Mucosa of stomach (tissue), 1 donor: ENCODE measurements at regions not wholly inside any gene's neighbourhood (a gene's known extent, or its start where the extent isn't known, plus 50 kb on each side); places are given as distances from the start of the nearest gene placed in this dataset.

Experiments used
- H3K27me3 ChIP-seq: one replicate; pipeline ENCODE4 v1.7.0; 2013; ENCODE audit warnings: mild to moderate bottlenecking, low read length; ENCODE audit not compliant: control insufficient read depth, insufficient read depth
- H3K36me3 ChIP-seq: one replicate; pipeline ENCODE4 v1.7.0; 2013; ENCODE audit warnings: low read length; ENCODE audit not compliant: control insufficient read depth, insufficient read depth
- H3K4me1 ChIP-seq: one replicate; pipeline ENCODE4 v1.7.0; 2013; ENCODE audit warnings: mild to moderate bottlenecking, low read length; ENCODE audit not compliant: control insufficient read depth, insufficient read depth
- H3K4me3 ChIP-seq: one replicate; pipeline ENCODE4 v1.7.0; 2013; ENCODE audit warnings: low read length
- H3K9ac ChIP-seq: one replicate; pipeline ENCODE4 v1.7.0; 2013; ENCODE audit warnings: mild to moderate bottlenecking, low read length, moderate library complexity
- H3K9me3 ChIP-seq: one replicate; pipeline ENCODE4 v1.7.0; 2013; ENCODE audit warnings: mild to moderate bottlenecking, low read length, moderate library complexity; ENCODE audit not compliant: control insufficient read depth
- donor health status: Pancreatic carcinoma.

DNA sequence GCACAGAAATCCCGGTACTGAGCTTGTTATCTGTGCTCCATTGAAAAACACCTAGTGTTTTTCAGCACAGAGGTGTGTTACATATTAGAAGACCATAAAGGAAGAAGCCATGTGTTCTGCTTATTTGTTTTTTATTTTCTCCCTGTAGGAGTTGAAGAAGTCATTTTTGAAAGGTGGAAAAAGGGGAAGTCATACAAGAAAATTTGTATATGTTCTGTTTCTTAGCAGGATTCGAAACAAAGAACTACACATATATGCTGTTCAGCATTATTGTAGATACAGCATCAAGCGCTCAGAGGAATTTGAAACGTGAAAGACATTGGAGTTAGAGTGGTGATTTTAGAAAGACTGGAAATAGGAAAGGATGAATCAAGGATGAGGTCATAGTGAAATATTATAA lies 345.3 kb upstream of the ADGRL2 start:
- H3K36me3 ChIP-seq, result no peaks in the 10 kb centered on the region
- no peak overlapping the region for H3K4me3 ChIP-seq

DNA sequence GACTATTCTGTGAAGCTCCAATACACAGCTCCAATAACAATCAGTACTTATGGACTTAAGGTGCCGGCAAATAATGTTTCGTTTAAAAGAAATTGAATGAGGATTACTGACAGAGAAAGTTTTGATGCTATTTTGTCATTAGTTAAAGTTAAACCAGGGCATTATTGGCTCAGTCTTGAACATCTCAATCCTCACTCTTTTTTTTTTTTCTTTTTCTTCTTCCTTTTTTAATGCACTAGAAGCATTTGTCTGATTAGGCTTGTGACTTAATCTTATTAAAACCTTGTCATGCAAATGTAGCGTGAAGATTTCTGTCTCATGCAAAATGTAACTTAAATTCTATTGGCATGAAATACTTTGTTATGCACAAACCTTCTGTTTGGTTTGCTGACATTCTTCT lies 346.8 kb upstream of the ADGRL2 start:
- no peak overlapping the region for H3K4me3 ChIP-seq
- H3K9me3 ChIP-seq, result no peaks in the 10 kb centered on the region
- no peaks in the 10 kb centered on the region for H3K36me3 ChIP-seq
- no peak overlapping the region for H3K9ac ChIP-seq
- peaks cover 14% of the 10 kb centered on the region for H3K4me1 ChIP-seq
- H3K27me3 ChIP-seq, result no peaks in the 10 kb centered on the region

More for the DNA sequence above, 345.3 kb upstream of the ADGRL2 start:
- Histone ChIP-seq H3K9me3 (no peaks in the 10 kb centered on the region), H3K27me3 (no peaks in the 10 kb centered on the region), H3K9ac (no peak overlapping the region), H3K4me1 (peaks cover 14% of the 10 kb centered on the region)

DNA sequence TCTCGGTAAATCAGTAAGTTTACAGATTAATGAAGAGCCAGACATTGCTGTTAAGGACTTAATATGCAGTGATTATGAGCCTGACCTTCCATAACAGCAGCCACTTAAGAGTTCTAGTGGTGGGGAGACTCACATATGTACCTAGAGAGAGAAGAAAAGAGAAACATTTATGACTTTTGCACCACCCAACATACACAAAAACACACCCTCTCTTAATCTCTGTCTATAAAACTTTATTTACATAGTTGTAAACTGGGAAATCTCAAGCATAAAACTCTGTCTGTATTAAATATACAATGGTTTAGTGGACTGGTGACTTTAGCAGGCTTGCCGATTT lies 347.4 kb upstream of the ADGRL2 start:
- no peak overlapping the region for H3K9ac ChIP-seq
- H3K4me3 ChIP-seq, result peak overlapping the region; percentile 18

DNA sequence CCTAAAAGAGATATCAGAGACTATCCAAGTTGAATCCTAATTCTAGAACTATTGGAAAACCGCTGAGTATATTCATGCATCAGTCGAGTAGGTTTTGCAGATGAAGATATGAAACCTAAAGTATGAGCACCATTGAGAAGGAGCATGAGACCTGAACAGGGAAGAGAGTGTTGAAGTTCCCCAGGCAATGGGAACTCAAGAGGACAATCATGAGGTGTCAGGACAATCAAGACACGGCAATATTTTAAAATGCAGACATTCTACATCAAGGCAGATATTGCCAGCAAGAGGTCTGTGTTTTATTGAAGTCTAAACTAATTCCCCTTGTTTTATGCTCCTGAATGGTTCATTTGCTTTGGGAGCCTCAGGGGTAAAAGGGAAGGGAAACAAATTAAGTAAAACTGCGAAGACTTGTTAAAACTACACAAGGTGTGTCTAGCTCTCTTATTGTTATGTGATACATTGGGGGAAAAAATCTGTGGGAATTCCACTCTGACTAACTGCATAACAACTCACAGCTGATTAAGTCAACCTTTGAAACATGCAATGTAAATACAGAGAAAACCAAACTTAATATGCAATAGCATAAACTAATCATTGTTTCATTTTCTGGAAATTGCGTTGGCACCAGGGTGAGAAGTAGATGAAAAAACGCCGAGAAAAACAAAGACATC lies 347.9 kb upstream of the ADGRL2 start:
- H3K27me3 ChIP-seq, result no peaks in the 10 kb centered on the region
- no peak overlapping the region for H3K9ac ChIP-seq
- H3K9me3 ChIP-seq, result no peaks in the 10 kb centered on the region
- H3K4me3 ChIP-seq, result peak overlapping the region; percentile 18
- peaks cover 14% of the 10 kb centered on the region for H3K4me1 ChIP-seq
- no peaks in the 10 kb centered on the region for H3K36me3 ChIP-seq

More for the DNA sequence above, 347.4 kb upstream of the ADGRL2 start:
- Histone ChIP-seq H3K36me3 (no peaks in the 10 kb centered on the region), H3K9me3 (no peaks in the 10 kb centered on the region), H3K27me3 (no peaks in the 10 kb centered on the region), H3K4me1 (peaks cover 14% of the 10 kb centered on the region)

DNA sequence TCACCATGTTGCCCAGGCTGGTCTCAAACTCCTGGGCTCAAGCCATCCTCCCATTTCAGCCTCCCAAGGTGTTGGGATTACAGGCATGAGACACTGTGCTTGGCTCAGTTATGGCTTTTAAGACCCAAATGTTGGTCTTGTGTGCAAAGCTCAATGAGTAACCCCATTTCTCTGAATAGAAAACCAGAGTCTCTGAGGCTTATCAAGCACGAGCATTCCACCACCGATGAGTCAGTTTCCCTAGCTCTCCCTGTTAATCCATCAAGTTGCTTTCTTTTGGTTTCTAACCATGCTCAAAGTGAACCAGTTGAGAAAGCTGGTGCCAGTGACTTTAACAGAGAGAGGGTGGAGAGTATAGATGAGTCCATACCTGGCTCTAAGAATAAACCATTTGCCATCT lies 350.9 kb upstream of the ADGRL2 start:
- Histone ChIP-seq H3K9me3 (no peaks in the 10 kb centered on the region), H3K27me3 (no peaks in the 10 kb centered on the region), H3K4me3 (no peak overlapping the region), H3K36me3 (no peaks in the 10 kb centered on the region), H3K9ac (no peak overlapping the region), H3K4me1 (peaks cover 14% of the 10 kb centered on the region)

DNA sequence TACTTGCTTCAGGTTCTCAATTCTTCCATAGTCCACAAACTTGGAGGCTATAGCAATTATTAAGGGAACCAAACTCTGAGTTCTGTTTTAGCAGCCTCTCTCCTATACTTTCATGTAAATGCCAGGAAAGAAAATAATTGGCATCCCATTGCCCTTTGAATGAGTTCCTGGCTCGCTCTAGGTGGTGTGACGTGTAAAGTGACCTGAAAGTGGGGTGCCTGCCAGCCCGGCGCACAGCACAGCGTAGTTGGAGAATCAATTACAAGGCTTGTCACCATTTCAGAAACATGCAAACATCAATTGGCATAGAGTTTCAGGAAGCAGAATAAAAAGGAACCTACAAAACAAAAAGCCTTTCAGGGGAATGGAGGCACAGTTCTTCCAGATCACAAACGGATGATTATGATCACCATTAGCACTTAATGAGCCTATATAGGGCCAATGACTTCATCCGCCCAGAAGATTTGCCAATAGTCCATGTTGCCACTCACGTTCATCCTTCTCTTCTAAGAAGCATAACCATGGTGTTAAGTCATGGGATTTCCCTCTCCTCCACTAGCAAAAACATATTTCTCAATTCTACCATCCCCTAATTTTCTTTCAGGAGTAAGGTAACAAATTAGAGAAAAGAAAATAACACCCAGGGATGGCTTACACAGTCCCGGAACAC lies 354.6 kb upstream of the ADGRL2 start:
- no peak overlapping the region for H3K4me3 ChIP-seq
- no peaks in the 10 kb centered on the region for H3K27me3 ChIP-seq
- no peak overlapping the region for H3K9ac ChIP-seq
- H3K4me1 ChIP-seq, result no peaks in the 10 kb centered on the region
- no peaks in the 10 kb centered on the region for H3K36me3 ChIP-seq
- no peaks in the 10 kb centered on the region for H3K9me3 ChIP-seq

DNA sequence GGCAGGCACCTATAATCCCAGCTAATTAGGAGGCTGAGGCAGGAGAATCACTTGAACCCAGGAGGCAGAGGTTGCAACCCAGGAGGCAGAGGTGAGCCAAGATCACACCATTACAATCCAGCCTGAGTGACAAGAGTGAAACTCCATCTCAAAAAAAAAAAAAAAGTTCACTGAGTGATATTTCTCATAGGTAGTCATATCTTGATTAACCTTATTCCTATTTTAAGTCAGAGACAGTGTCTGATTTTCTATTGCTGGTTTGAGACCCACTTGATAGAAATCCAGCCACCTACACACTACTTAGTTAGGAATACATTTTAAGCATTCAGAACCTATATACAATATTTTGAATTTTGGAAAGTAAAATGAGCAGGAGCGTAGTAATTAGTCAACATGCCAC lies 357.4 kb upstream of the ADGRL2 start:
- Histone ChIP-seq H3K4me1 (no peaks in the 10 kb centered on the region), H3K4me3 (no peak overlapping the region), H3K9ac (no peak overlapping the region), H3K27me3 (no peaks in the 10 kb centered on the region), H3K9me3 (no peaks in the 10 kb centered on the region), H3K36me3 (no peaks in the 10 kb centered on the region)

DNA sequence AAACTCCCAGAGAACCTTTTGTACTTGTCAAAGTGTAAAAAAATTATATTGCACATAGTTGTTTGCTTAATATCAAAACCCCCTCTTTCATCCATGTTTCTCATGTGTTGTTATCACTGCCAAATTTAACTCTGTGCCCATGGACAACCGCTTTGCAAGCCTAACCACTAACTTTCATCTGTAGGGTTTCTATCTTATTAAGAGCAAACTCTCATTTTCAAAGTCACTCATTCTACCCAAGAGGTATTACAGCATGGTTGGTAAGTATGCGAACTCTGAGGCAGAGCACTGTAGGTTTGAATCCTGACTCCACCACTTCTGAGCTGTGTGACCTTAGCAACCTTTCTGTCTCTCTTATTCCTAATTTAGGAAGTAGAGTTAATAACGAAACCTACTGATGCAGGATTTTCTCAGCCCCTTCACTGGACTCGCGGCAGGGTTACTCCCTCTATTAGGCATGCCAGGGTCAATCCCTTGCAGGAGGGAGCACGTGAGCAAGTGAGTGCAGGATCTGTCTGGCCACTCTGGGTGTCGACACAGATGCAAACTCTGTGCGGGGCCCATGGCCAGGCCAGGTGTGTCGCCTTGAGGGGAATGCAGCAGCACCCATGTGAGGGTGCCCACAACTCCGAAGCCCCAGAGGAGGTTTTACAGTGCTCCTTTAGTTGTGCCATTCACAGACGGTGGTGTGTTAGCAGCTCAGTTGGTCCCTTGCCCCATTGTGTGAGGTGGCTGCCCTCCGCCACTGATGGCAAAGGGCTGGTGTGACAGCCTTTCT lies 361.5 kb upstream of the ADGRL2 start:
- Histone ChIP-seq H3K9ac (no peak overlapping the region), H3K9me3 (no peaks in the 10 kb centered on the region), H3K4me1 (no peaks in the 10 kb centered on the region), H3K27me3 (no peaks in the 10 kb centered on the region), H3K4me3 (no peak overlapping the region), H3K36me3 (no peaks in the 10 kb centered on the region)

DNA sequence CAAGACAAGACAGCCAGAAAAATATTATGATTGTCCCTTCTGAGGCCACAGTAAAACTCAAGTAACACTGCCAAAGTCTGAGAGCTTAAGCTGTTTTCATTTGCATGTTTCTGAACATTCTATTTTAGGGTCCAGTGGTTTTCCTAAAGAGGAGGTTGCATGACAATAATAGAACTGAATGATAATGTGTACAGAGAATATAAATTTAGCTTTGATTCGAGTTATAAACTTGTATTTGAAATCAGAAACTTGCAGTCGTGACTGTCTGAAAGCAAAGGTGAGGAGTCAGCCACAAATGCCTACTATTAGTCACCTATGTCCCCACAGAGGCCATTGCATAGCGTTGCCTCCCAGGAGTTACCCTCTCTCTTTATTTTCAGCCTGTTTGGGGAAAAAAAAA lies 363.1 kb upstream of the ADGRL2 start:
- Histone ChIP-seq H3K27me3 (no peaks in the 10 kb centered on the region), H3K9ac (no peak overlapping the region), H3K9me3 (no peaks in the 10 kb centered on the region), H3K4me3 (no peak overlapping the region), H3K4me1 (no peaks in the 10 kb centered on the region), H3K36me3 (no peaks in the 10 kb centered on the region)

DNA sequence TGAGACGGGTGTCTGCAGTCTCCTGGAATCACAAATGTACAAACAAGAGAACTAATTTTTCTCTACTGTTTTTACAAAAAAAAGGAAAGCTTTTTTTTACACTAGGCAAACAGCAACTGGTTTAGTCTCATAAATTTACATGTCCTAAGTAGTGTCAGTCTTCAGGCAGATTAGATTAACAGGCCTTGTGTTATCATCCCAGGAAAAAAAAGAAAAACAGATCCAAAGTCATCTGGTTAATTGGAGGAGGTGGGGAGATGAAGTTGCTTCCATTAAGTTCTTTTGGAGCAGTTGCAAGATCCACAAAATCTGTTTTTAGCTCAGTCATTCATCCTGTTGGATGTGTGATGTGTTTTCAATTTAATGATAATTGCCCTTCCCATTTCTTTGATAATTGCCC lies 363.5 kb upstream of the ADGRL2 start:
- Histone ChIP-seq H3K4me1 (no peaks in the 10 kb centered on the region), H3K9ac (no peak overlapping the region), H3K36me3 (no peaks in the 10 kb centered on the region), H3K4me3 (no peak overlapping the region), H3K9me3 (no peaks in the 10 kb centered on the region), H3K27me3 (no peaks in the 10 kb centered on the region)

DNA sequence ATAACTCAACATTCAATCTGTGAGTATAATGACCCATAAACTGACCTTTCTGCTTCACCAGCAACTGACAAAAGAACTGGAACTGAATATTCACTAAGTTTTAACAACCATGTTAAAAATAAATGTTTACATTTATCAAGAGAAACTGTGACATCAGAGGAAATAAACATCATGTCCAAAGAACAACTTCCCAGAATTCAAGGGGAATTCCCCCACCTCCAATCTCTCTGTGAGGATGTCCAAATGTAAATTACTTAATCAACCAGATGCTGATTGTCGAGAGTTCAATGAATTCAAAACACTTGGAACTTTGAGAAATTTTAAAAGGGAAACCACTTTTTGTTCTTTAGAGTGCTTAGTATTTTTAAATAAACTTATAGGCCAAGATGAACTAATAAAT lies 365.6 kb upstream of the ADGRL2 start:
- Histone ChIP-seq H3K4me1 (no peaks in the 10 kb centered on the region), H3K4me3 (no peak overlapping the region), H3K9me3 (no peaks in the 10 kb centered on the region), H3K27me3 (no peaks in the 10 kb centered on the region), H3K9ac (no peak overlapping the region), H3K36me3 (no peaks in the 10 kb centered on the region)

DNA sequence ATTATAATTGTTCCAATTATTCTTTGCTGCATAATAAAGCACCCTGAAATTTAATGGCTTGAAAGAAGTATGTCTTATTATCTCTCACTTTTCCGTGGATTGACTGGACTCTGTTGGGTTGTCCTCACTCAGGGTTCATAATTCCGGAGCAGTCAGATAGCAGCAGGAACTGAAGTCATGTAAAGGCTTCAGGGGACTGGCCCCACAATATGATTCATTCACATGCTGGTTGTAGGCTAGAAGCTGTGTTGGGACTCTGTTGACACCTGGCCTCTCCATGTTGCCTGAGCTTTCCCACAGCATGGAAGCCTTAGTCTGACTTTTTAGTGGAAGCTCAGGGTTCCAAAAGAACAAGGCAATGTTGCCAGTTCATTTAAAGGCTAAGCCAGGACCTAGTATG lies 367.1 kb upstream of the ADGRL2 start:
- H3K27me3 ChIP-seq, result no peaks in the 10 kb centered on the region
- H3K36me3 ChIP-seq, result no peaks in the 10 kb centered on the region
- no peak overlapping the region for H3K9ac ChIP-seq
- H3K4me1 ChIP-seq, result peaks cover 7% of the 10 kb centered on the region
- H3K4me3 ChIP-seq, result no peak overlapping the region
- H3K9me3 ChIP-seq, result no peaks in the 10 kb centered on the region
